GM21528 (cell line): ENCODE measurements at regions not wholly inside any gene's neighbourhood (a gene's known extent, or its start where the extent isn't known, plus 50 kb on each side); places are given as distances from the start of the nearest gene placed in this dataset.

Source experiments
- ATAC-seq: cut with Tn5 transposase; IDR thresholded peaks from one replicate; pipeline ENCODE4 v1.9.1; 2021; ENCODE audit warnings: mild to moderate bottlenecking, moderate library complexity; ENCODE audit not compliant: unreplicated experiment, low FRiP score

DNA sequence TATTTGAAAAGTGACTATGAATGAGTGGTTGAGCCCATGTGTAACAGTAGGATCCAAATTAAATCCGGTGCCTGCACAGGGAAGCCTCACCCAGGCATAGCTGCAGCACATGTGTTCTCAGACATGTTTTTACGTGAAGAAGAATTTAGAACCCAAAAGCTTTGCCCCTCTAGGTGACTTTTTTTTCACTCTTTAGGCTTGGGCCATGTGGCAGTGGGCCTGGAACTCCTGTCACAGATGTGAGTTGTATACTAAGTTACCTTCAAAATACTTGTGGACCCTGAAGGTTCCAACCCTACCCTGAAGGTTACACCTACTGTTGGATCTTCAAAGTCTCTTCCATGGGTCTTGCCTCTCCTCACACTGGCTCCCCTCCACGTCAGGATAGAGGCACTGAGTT, 146.6 kb downstream of the GAS1 start:
- ATAC-seq: no peak

DNA sequence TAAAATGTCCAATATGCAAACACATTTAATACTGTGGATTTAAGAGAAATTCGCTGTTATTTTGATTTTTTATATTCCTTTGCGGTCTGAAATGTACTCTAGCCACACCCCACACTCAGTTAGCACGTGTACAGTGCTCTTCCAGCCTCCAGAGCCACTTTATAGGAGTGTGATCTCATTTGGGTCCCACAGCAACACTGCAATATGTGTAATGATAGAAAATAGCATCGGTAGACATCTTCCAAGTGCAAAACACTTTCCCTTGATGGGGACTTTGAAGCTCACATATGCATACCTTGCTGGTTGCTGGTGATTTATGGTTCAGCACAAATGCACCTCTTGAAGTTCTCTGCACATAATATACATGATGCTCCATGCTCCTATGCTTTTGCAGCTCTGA, 148.3 kb downstream of the GAS1 start:
- no peak for ATAC-seq

DNA sequence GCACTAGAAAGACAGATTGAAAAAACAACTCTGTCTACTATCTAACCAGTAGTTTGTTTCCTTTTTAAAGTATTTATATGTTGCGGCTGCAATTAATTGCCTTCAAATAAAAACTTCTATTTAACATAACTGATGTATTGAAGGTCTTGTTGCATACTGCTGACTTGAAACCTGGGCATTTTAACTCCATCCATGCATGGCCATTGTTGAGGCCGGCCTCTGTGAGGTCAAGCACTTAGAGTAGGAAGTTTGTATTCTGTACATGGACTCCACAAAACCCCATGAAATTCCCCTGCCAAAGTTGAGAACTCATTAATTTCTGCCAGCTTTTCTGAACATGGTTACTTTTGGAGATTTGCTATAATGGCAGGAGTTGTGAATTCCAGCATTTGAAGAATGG, 150.6 kb downstream of the GAS1 start:
- ATAC-seq: no peak

DNA sequence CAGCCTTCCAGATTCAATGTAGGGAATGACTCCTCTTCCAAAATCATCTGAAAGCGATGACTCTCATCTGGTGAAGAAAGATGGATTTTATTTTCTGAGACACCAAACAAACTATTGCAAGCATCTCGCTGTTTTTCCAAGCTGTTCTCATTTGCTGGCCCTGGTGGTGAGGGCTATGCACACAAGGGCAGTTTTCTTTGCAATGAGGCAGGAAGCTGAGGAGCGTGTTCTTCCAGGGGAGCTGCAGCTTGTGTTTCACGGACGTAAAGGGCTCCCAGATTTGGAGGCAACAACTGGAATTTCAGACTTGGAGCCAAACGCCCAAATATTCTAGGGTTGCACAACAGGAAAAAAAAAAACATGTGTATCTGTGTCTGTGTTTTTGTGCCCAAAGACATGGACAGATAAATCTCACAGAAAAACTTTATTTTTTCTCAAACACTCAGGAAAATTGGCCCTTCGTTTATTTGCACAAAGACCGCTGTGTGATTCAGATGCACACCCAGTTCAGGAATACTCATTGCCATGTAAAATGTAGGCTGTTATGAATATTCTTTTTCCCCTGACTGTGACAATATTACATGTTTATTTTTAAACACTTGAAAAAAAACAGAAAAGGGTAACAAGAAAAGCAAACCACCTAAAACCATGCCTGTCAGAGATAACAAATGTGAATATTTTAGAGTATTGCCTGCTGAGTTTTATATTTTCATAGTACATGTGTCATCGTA, 151.3 kb downstream of the GAS1 start:
- ATAC-seq: no peak

DNA sequence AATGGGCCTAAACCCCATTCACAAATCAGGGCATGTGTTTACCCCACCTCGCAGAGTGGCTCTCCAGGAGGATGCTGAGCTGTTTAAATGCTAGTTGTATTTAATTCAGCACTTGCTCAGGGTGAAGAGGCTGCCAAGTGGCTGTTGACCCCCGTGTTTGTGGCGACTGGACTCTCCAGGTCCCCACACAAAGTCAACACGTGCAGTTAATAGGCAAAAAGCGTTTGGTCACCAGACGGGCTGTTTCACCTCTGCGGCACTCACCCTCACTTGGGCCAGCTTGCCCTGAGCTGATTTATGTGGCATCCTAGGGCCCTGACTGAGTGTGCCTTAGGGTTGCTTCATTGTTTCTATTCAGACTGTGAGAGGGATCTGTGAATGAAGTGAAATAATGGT, 152.3 kb downstream of the GAS1 start:
- ATAC-seq: no peak

DNA sequence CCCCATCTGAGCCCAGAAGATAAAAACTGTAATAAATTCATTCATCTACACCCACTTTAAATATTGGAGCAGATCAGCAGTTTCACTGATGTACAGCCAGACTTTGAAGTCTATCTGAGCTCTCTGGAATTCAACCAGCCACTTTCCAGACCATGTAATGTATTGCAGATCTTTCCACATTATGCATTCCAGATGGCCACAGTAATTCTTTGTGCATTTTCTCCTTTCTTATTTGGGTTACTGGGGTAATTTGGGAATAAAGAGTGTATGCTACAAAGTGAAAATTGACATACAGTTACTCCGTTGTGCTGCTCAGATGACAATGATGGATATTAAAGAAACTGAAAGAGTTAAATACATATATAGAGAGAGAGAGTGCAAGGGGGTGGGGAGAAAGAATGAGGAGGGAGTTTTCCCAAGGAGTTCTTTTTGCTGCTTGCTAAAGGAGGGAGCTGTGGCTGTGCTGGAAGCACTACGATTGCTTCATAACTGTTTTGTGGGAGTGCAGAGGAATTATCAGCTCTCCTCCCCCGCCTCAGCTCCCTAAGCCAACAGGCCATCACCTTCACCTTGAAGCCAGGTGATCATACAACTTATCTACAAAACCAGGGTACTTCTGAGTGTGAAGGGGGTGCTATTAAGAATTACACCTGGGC, 152.8 kb downstream of the GAS1 start:
- no peak for ATAC-seq

DNA sequence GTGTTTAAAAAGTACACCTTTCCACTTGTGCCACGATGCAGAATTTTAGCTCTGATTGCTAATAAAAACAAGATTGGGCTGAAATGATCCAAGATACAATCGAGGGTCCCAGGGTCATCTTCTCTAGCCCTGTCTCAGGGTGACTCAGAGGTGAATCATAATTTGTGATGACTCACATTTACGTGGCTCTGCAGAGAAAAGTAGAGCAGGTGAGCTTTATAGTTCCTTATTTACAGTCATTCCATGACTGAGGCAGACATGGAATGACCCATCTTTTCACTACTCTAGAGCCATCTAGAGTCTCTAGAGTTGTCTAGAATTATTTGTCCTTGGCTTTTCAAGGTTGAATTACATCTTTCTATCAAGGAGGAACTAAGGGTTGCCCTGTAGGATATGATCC, 155.2 kb downstream of the GAS1 start:
- ATAC-seq: no peak

DNA sequence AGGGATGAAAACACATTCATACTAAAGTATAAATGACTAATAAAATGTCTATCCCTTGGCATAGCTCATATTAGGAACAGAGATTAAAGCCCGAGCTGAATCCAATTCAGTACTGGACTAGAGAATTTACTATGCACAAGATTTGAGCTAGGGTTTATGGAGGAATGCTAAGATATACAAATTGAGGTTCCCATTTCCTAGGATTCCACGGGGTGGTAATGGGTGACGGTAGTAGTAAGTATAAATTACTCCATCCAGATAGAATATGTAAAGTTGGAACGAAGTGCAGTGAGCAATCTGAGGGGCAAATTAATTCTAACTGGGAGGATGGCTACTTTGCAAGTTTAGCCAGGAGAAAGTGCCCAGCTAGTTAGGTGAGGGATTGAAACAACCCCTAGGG, 156.5 kb downstream of the GAS1 start:
- no peak for ATAC-seq

DNA sequence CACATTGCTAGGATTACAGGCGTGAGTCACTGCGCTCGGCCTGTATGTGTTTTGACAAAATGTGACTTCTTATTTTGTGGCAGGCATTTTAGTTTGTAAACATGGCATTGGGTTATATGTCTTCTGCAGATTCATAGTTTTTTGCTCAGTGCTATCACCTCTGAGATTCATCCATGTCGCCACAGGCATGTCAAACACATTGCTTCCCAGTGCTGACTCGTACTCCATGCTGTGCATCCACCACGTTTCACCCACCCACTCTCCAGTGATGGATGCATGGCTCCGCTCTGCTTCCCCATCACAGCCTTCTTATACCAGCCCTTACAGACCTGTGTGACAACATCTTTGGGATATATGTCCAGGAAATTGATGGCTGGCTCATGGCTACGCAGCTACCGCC, 158.8 kb downstream of the GAS1 start:
- ATAC-seq: no peak

DNA sequence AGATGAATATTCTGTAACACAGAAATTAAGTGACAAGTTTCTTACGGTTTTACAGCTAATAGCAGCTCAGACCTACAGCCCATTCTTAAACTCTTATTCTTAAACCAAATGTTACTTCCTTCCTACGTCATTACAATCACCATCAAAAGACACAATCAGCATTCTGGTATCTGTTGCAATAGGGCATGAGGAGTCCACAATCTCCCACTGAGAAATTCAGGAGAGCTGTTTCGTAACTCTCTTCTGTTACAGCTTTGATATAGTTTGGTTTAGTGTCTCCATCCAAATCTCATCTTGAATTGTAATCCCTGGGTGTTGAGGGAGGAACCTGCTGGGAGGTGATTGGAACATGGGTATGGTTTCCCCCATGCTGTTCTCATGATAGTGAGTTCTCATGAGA, 163.4 kb downstream of the GAS1 start:
- no peak for ATAC-seq

DNA sequence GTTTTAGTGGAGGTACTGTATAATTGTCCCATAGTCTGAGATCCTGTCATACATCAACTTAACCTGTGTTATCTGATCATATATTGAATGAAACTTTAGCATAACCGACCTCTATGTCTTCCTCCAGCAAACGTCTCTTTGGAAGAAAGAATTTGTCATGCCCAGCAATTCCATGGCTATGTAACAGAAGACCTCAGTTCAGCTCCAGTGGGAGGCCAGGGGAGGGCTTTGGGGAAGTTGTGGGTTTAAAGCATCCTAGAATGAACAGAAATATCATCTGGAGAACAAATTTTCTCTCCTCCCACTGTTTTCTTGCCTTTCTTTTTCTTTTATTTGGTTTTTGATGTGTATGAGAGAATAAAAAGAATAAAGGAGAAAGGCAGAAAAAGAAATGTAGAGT, 164.5 kb downstream of the GAS1 start:
- no peak for ATAC-seq

DNA sequence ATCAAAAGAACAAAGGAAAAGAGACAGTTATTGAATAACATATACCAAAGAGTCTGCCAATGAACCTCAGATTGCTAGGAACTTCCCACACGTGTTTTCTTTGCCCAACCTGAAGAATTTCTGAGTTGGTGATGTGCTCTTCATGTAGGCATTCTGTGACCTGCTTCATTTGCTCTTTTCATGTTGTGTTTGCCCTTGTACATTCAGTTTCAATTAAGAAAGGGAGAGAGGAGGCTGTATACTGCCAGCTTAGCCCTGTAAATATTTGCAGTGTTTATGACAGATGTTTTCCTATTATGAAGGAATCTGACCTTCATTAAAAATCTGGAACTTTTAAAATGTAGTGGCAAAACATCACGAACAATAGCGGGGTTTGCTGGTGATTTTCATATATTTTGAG, 168.5 kb downstream of the GAS1 start:
- no peak for ATAC-seq

DNA sequence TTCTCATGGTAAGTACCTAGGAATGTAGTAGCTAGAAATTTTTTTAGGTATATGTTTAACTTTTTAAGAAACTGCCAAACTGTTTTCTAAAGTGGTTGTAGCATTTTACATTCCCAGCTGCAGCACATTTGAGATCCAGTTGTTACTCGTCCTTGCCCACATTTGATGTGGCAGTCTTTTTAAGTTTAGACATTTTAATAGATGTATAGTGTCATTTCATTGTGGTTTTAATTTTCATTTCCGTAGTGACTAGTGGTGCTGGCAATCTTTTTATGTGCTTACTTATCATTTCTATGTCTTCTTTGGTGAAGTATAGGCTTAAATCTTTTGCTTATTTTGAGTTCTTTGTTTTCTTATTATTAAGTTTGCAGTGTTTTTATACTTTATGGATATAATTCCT, 171.6 kb downstream of the GAS1 start:
- ATAC-seq: no peak

DNA sequence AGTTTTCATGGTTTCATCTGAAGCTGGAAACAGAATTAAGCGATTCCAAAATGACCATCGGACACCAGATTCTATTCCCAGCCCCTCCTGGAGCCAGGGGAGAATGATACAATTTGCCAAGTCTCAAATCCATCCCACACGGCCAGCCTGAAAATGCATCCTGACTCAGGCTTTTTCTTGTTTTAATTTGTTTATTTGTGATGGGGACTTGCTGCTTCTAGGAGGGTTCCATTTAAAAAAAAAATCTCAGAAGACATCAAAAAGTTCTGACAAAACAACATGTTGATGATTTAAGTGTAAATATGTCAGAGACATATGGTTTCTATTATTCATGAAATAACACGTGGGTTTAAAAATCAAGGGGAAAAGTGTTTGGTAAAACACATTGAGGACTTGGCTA, 173.2 kb downstream of the GAS1 start:
- ATAC-seq: no peak

DNA sequence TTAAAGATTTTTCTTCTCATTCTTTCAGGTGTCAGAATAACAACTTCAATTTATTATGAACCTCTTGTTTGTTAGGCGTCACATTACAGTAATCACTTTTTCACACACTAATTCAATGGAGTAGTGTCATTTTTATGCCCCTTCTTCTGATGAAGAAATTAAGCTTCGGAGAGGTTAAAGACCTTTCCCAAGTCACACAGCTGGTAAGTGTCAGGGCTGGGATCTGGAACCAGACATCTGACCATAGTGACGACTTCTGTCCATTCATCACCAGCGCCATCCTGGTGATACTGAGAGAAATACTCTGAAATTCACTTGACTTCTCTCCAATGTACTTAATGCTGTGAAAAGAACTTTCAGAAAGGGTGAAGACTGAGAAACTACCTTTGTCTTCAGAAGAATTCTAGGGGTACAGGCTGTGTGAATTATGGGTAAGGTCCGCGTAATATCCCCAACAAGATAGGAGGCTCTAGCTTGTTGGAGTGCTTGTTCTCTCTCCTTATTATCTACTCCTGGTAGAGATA, 173.8 kb downstream of the GAS1 start:
- ATAC-seq: no peak

DNA sequence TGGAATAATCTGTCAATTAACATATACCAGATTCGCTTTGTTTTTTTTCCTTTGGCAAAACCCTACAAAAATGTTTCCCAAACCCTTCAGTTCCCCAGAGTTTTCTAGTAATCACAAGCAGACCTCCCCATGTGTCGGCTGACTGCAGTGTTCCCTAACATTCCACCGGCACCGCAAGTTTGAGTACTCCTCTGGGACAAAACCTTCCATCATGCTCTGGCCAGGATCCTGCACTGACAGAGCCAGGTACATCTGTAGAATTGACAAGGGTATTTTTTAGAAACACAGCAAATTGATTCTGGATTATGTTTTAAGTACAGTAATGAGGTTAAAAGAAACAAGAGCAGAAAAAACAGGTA, 174.7 kb downstream of the GAS1 start:
- ATAC-seq: no peak

DNA sequence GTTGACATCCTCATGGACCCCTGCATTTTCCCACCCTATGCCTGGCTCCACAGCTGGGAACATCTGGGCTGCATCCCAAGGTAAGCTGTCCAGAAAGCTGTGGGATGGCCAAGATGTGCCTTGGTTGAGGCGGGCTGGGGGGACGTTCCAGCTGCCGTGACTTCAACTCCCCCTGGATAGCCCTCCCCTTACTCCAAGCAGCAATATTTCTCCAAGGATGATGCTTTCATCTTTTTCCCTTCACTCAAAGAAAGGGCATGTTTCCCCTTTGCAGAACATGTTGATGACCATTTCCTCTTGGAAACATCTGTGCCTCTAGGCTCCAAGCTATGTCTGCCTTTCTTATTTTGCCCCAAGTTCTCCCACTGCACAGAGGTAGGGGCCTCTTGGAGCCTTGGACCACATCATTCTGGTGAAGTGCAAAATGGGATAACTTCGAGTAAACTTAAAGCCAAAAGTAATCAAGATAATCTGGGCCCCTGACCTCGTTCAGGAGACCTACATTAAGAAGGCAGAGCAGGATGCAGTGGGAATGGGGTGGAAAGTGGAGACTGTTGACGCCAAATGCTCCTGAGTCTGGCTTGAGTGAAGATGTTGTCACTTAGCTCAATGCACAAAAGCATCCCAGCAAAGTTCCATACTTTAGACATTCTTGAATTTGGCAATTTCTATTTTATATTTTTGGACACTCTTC, 175.2 kb downstream of the GAS1 start:
- no peak for ATAC-seq

DNA sequence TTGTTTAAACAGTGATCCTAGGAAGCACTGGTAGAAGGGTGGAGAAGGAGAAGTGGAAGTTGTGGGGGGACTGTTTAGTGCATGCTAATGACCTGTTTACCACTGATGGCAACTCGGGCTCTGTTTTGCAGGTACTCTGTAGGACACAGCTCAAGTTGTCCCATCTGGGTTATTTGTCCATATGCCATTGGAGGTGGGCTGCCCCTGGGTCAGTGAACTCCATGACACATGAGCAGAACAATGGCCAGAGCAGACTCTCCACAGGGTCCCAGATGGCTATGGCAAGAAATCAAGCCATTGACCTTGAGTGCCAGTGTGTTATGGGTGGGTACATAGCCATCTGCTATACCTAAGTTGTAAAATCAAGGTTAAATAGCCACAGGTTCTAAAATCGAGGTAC, 175.9 kb downstream of the GAS1 start:
- ATAC-seq: no peak

DNA sequence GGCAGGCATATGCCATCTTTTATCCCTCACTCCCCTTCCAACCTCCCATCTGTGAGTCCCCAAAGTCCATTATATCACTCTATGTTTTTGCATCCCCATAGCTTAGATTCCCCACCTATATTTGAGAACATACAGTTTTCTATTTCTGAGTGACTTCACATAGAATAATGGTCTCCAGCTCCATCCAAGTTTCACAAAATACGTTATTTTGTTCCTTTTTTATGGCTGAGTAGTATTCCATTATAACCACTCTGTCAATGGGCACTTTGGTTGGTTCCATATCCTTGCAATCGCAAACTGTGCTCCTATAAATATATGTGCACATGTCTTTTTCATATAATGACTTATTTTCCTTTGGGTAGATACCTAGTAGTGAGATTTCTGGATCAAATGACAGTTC, 178.6 kb downstream of the GAS1 start:
- no peak for ATAC-seq

DNA sequence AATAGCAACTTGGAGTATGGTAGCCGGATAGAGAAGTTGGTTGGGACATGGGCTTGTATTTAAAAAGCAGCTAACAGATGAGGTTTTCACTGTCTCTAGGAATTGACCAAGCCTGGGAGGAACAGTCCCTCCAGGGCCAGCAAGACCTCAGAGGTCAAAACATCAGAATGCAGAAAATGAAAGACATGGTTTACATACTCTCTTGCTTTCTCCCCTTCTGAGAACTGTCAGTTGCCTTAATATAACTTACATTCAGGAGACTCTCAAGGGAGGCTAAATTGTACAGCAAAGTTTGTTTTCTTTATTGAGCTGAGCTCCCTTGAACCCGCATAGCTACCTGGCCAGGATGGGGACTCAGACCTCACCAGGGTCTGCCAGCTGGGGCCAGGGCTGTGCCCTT, 179.3 kb downstream of the GAS1 start:
- no peak for ATAC-seq

DNA sequence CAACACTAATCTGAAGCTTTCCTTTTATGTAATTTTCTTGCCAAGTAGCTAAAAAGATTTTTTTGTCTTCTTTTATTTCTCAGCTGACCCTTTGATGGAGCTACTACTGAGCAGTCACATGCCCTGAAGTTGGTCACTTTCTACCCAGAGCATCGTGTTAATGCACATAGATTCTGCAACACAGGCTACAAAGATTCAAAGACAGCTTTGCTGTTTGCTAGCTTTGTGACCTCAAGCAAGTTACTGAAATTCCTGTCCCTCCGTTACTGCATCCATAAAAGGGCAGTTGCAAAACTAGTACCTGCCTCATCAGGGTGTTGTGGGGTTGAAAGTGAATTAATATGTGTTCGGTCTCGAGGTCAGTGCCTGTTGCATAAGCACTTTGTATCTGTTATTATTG, 179.9 kb downstream of the GAS1 start:
- ATAC-seq: no peak

DNA sequence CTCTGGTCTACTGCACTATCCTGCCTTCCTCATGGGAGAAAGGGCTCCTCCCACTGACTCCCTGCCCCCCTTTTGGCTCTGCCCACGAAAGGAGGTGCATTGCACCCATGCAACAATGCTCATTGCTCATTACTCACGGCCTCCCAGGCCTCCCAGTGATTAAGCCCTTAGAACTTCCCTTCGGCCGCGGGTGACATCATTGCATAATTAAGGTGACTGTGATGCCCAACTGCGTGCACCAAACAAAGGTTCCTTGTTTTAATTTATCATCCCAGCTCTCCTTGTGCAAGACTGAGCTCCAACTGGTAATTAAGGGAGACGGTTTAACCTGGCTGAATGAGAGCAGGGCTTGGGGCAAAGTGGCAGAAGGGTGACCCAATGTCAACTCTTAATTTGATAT, 180.4 kb downstream of the GAS1 start:
- ATAC-seq: no peak
